BJ (cell line): ENCODE measurements at regions not wholly inside any gene's neighbourhood (a gene's known extent, or its start where the extent isn't known, plus 50 kb on each side); places are given as distances from the start of the nearest gene placed in this dataset.
"Not testable (repeated sequence)": the region's sequence is repeated elsewhere in the genome, so short reads cannot be mapped to it uniquely, and the experiment has no call there.

Experiments used
- CTCF ChIA-PET: fragments of 350-600 bp; formaldehyde crosslinking; extraction: SDS; loops from one replicate; lab custom pipeline; 2021; ENCODE audit warnings: antibody characterized with exemption, inconsistent platforms; lab: Yijun Ruan, JAX
- POLR2A ChIA-PET: fragments of 300-600 bp; sonication (Branson Sonifier 250); formaldehyde crosslinking; extraction: SDS; loops from one replicate; lab custom pipeline; 2021; ENCODE audit warnings: antibody characterized with exemption; lab: Charles Lee
- DNase-seq: peaks from one replicate; pipeline ENCODE4 v3.0.0-alpha.2; 2011; ENCODE audit warnings: low read depth
- H3K27me3 ChIP-seq: 2 replicates; pipeline ENCODE4 v1.6.0; 2011; ENCODE audit warnings: low read length; ENCODE audit not compliant: control insufficient read depth, insufficient read depth
- H3K36me3 ChIP-seq: 2 replicates; pipeline ENCODE4 v1.5.1; 2011; ENCODE audit warnings: low read length; ENCODE audit not compliant: control insufficient read depth, insufficient read depth
- H3K4me3 ChIP-seq: 2 replicates; pipeline ENCODE4 v1.5.1; 2011; ENCODE audit warnings: low read depth, mild to moderate bottlenecking, control low read depth, low read length
- TF ChIP-seq, protein P1 (sequence below): IDR thresholded peaks from 2 replicates; pipeline ENCODE4 v1.5.1; 2011; ENCODE audit warnings: low read depth, mild to moderate bottlenecking, control low read depth, inconsistent platforms, low read length, moderate library complexity; ENCODE audit not compliant: insufficient read depth

DNA sequence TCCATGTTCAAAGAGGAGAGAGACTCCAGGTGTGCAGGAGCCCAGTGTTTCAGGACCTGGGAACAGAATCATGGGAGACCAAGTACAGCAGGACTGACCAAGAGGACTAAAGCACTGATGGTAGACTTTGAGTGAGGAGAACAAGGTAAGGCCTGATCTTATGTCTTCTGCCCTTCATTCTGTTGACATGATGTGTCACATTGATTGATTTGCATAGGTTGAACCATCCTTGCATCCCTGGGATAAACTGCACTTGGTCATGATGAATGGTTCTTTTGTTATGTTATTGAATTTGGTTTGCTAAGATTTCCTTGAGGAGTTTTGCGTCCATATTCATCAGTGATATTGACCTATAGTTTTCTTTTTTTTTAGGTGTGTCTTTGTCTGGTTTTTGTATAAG is 497.0 kb downstream of the TMEM121 start:
- no peak for DNase-seq
- H3K4me3 ChIP-seq, result no peak overlapping the region
- TF ChIP-seq, protein P1, sequence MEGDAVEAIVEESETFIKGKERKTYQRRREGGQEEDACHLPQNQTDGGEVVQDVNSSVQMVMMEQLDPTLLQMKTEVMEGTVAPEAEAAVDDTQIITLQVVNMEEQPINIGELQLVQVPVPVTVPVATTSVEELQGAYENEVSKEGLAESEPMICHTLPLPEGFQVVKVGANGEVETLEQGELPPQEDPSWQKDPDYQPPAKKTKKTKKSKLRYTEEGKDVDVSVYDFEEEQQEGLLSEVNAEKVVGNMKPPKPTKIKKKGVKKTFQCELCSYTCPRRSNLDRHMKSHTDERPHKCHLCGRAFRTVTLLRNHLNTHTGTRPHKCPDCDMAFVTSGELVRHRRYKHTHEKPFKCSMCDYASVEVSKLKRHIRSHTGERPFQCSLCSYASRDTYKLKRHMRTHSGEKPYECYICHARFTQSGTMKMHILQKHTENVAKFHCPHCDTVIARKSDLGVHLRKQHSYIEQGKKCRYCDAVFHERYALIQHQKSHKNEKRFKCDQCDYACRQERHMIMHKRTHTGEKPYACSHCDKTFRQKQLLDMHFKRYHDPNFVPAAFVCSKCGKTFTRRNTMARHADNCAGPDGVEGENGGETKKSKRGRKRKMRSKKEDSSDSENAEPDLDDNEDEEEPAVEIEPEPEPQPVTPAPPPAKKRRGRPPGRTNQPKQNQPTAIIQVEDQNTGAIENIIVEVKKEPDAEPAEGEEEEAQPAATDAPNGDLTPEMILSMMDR, result no peak
- POLR2A ChIA-PET, result no interaction called here
- CTCF ChIA-PET, result no interaction called here
- no peaks in the 10 kb centered on the region for H3K27me3 ChIP-seq
- no peaks in the 10 kb centered on the region for H3K36me3 ChIP-seq

DNA sequence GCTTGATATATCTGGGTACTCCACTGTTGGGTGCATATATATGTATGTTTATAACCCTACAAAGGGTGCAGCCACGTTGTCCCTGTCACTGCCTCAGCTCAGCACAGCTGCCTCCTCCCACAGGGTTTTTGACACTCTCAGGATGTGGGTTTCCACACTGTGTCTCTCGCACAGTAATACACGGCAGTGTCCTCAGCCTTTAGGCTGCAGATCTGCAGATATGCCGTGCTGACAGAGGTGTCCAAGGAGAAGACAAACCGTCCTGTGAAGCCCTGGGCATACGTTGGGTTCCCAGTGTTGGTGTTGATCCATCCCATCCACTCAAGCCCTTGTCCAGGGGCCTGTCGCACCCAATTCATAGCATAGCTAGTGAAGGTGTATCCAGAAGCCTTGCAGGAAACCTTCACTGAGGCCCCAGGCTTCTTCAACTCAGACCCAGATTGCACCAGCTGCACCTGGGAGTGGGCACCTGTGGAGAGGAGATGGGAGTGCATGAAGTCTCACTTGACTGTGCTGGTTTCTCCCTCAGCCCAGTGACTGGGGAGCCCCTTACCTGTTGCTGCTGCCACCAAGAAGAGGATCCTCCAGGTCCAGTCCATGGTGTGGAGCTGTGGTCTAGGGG is 498.7 kb downstream of the TMEM121 start:
- POLR2A ChIA-PET, result no interaction called here
- CTCF ChIA-PET, result no interaction called here

DNA sequence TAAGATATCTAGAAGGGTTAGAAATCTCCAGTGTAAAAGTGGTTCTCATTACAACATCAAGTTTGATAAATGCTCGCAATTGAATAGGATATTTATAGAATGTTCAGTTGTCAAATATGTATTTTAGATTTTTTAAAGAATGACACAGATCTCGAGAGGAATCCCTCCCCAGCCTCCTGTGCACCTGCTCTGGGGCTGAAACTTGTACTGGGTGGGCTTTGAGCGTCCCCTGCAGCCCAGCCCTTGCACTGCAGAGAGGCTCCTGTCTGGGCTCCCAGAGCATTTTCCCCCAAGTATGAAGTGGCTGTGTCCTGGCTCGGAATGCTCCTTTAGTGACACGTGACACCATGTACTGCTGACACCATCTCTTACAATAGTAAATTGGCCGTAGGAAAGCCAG is 499.6 kb downstream of the TMEM121 start:
- Histone ChIP-seq H3K36me3 (no peaks in the 10 kb centered on the region), H3K4me3 (no peak overlapping the region), H3K27me3 (no peaks in the 10 kb centered on the region)
- CTCF ChIA-PET, result no interaction called here
- DNase-seq, result no peak
- TF ChIP-seq, protein P1, result no peak
- POLR2A ChIA-PET, result no interaction called here

More for the DNA sequence above, 498.7 kb downstream of the TMEM121 start:
- no peak overlapping the region for H3K4me3 ChIP-seq
- TF ChIP-seq, protein P1, result no peak
- H3K36me3 ChIP-seq, result no peaks in the 10 kb centered on the region
- no peaks in the 10 kb centered on the region for H3K27me3 ChIP-seq
- no peak for DNase-seq

DNA sequence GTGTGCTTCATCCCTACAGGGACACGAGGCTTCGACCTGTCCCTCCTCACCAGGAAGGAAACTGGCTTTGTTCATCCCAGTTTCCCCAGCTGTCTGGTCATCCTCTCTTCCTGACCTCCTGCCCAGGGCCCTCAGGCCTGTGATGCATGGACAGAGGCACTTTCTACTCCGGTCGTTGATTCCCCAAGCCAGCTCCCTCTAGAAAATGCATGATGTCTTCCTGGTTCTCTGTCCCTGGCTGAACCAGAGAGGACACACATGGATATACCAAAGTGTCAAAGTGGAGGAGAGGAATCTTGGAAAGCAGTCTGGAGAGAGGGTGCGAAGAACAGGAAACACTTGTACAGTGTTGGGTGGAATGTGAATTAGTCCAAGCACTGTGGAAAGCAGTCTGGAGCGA is 501.4 kb downstream of the TMEM121 start:
- H3K36me3 ChIP-seq, DNase-seq, POLR2A ChIA-PET, CTCF ChIA-PET, H3K4me3 ChIP-seq, H3K27me3 ChIP-seq: not testable (repeated sequence)

DNA sequence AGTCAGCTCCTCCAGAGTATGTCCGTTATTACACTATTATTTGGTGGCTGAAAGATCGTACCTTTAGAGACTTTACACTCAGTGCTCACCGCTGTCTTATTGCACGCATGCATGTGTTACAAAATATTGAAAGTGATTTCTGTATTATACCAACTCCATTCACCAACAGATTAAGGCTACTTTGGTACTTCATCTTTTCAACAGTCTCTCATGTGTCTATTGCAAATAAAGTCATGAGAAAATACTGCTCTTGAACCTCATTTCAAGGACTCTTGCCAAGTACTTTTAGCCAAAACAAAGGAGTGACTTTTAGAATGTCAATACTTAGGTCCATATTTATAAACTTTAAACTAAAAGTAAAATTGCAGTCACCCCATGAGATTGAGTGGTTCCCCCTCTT is 503.6 kb downstream of the TMEM121 start:
- Histone ChIP-seq H3K27me3 (no peaks in the 10 kb centered on the region), H3K36me3 (no peaks in the 10 kb centered on the region), H3K4me3 (no peak overlapping the region)
- POLR2A ChIA-PET, result no interaction called here
- DNase-seq, result no peak
- CTCF ChIA-PET, result no interaction called here
- TF ChIP-seq, protein P1, result no peak

DNA sequence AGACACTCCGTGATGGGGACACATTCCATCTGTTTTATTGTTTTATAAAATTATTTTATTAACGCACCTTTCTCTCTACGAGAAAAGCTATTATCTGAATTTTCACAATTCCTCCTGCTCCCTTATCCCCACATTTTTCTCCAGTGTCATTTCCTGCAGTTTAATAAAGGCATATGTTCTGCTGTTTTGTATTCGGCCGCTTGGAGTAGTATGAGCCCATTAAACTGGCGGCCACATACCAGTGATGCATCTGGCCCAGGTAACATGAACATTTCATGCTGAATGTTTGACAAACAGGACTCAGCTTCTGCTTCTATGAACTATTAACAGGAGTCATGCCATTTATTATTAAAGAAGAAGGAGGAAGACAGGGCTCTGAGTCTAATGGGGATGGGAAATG is 511.0 kb downstream of the TMEM121 start:
- POLR2A ChIA-PET, result no interaction called here
- Histone ChIP-seq H3K4me3 (no peak overlapping the region), H3K36me3 (no peaks in the 10 kb centered on the region), H3K27me3 (no peaks in the 10 kb centered on the region)
- TF ChIP-seq, protein P1, result no peak
- no peak for DNase-seq
- CTCF ChIA-PET, result no interaction called here
